Fibroblast of villous mesenchyme (primary cell): ENCODE measurements at regions not wholly inside any gene's neighbourhood (a gene's known extent, or its start where the extent isn't known, plus 50 kb on each side); places are given as distances from the start of the nearest gene placed in this dataset.
"Not testable (repeated sequence)": the region's sequence is repeated elsewhere in the genome, so short reads cannot be mapped to it uniquely, and the experiment has no call there.

Source experiments
- DNase-seq: peaks from one replicate; pipeline ENCODE4 v3.0.0-alpha.2; 2010; ENCODE audit warnings: low read depth
- H3K4me3 ChIP-seq: 2 replicates; pipeline ENCODE4 v1.5.1; 2011; ENCODE audit warnings: low read depth, mild to moderate bottlenecking, low read length
- CTCF ChIP-seq: IDR thresholded peaks from 2 replicates; pipeline ENCODE4 v1.5.1; 2012; ENCODE audit warnings: low read depth, mild to moderate bottlenecking, low read length; ENCODE audit not compliant: insufficient read depth

- TF ChIP-seq CTCF: no peak
- no peak overlapping the region for H3K4me3 ChIP-seq
- DNase-seq: peak; percentile 0
Measured at GRCh38 chrX:122269243-122269781, 914.8 kb upstream of the GRIA3 start.

- TF ChIP-seq CTCF: no peak
- DNase-seq: no peak
- no peak overlapping the region for H3K4me3 ChIP-seq
Measured at GRCh38 chrX:122270809-122271494, 913.1 kb upstream of the GRIA3 start.

GRCh38 chrX:122272011-122272410 lies 912.1 kb upstream of the GRIA3 start:
- TF ChIP-seq CTCF: no peak
- no peak overlapping the region for H3K4me3 ChIP-seq
- no peak for DNase-seq

GRCh38 chrX:122279746-122280145 lies 904.3 kb upstream of the GRIA3 start:
- no peak overlapping the region for H3K4me3 ChIP-seq
- TF ChIP-seq CTCF: no peak
- no peak for DNase-seq

- not testable (repeated sequence) for H3K4me3 ChIP-seq, DNase-seq
Measured at GRCh38 chrX:122299822-122300221, 884.3 kb upstream of the GRIA3 start.

- H3K4me3 ChIP-seq: no peak overlapping the region
- no peak for TF ChIP-seq CTCF
- no peak for DNase-seq
Measured at GRCh38 chrX:122301491-122301890, 882.6 kb upstream of the GRIA3 start.

- no peak overlapping the region for H3K4me3 ChIP-seq
- no peak for DNase-seq
- TF ChIP-seq CTCF: no peak
Measured at GRCh38 chrX:122303761-122304160, 880.3 kb upstream of the GRIA3 start.
